ENCODE measurements at regions not wholly inside any gene's neighbourhood (a gene's known extent, or its start where the extent isn't known, plus 50 kb on each side); places are given as distances from the start of the nearest gene placed in this dataset.
"Not testable (repeated sequence)": the region's sequence is repeated elsewhere in the genome, so short reads cannot be mapped to it uniquely, and the experiment has no call there.

- no peaks in the 10 kb centered on the region for H3K27me3 Mint-ChIP-seq
These were observed 1099.5 kb upstream of the INTU start for GRCh38 chr4:126533146-126533805.

DNA sequence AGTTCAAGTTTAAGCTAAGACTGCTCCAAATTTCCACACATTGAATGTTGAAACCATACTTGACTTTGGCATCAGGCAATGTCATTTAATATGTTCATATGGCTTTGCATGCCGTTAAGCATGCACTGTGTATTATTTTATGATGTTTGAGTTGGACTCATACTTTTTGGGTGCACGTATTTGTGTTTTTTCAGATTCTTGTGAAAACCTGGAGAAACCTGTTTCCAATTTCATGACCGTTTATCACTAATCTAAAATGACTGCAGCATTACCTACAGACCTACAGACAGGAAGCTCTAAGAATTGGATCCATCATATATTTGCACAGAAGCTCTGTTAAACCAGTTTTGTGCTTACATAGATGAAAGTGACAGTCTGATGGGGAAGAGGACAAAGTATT, 1093.0 kb upstream of the INTU start:
- Mint-ChIP-seq H3K36me3 (ENCODE audit: low read depth) (no peaks in the 10 kb centered on the region), H3K9me3 (peaks cover 7% of the 10 kb centered on the region), H3K4me3 (no peak overlapping the region), H3K4me1 (no peaks in the 10 kb centered on the region), H3K27ac (no peak overlapping the region), H3K27me3 (no peaks in the 10 kb centered on the region)
- no peak for ATAC-seq (replicated peaks)

More at GRCh38 chr4:126533146-126533805, 1099.5 kb upstream of the INTU start:
- Mint-ChIP-seq H3K4me1 (no peaks in the 10 kb centered on the region), H3K4me3 (no peak overlapping the region), H3K9me3 (peaks cover under 1% of the 10 kb centered on the region), H3K27ac (no peak overlapping the region), H3K36me3 (ENCODE audit: low read depth) (no peaks in the 10 kb centered on the region)
- ATAC-seq (replicated peaks), result no peak

DNA sequence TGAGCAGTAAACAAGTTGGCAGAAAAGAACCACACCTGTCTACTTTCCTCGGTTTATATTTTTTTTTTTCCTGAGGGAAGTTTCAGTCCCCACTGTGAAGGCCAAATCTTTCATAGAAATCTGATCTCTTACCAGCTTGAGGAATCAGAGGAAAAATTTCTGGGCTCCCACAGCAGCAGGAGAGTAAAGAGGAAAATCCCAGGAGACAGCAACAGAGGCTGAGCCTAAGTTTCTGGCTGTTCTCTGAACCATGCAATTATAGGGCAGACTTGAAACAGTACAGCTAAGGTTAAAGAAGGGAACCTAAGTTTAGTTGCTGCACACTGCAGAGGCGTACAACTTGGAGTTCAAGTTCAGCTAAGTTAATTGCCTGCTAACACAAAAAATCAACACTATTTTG, 1090.9 kb upstream of the INTU start:
- Mint-ChIP-seq H3K27ac (no peak overlapping the region), H3K4me1 (no peaks in the 10 kb centered on the region), H3K27me3 (no peaks in the 10 kb centered on the region), H3K36me3 (ENCODE audit: low read depth) (no peaks in the 10 kb centered on the region), H3K9me3 (peaks cover 7% of the 10 kb centered on the region), H3K4me3 (no peak overlapping the region)
- no peak for ATAC-seq (replicated peaks)

- H3K27ac Mint-ChIP-seq, result no peak overlapping the region
- H3K4me3 Mint-ChIP-seq, result no peak overlapping the region
- H3K9me3 Mint-ChIP-seq, result peaks cover 7% of the 10 kb centered on the region
- H3K36me3 Mint-ChIP-seq (ENCODE audit: low read depth), result no peaks in the 10 kb centered on the region
- H3K27me3 Mint-ChIP-seq, result no peaks in the 10 kb centered on the region
- H3K4me1 Mint-ChIP-seq, result no peaks in the 10 kb centered on the region
- ATAC-seq (replicated peaks), result no peak
These were observed 1088.5 kb upstream of the INTU start for GRCh38 chr4:126544276-126544675.

DNA sequence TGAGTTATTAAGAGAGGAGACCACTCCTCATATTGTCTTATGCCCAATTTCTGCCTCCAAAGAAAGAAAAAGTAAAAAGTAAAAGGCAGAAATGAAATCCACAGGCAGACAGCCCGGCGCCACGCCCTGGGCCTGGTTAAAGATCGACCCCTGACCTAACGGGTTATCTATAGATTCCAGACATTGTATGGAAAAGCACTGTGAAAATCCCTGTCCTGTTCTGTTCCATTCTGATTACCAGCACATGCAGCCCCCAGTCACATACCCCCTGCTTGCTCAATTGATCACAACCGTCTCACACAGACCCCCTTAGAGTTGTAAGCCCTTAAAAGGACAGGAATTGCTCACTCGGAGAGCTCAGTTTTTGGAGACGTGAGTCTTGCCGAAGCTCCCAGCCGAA, 1086.6 kb upstream of the INTU start:
- not testable (repeated sequence) for H3K36me3 Mint-ChIP-seq (ENCODE audit: low read depth); H3K9me3 Mint-ChIP-seq; H3K27me3 Mint-ChIP-seq; H3K4me1 Mint-ChIP-seq; H3K27ac Mint-ChIP-seq; ATAC-seq (replicated peaks); H3K4me3 Mint-ChIP-seq

GRCh38 chr4:126547352-126547751, 1085.4 kb upstream of the INTU start:
- Mint-ChIP-seq H3K27me3 (no peaks in the 10 kb centered on the region), H3K27ac (no peak overlapping the region), H3K36me3 (ENCODE audit: low read depth) (no peaks in the 10 kb centered on the region), H3K9me3 (peaks cover 3% of the 10 kb centered on the region), H3K4me1 (no peaks in the 10 kb centered on the region), H3K4me3 (no peak overlapping the region)
- ATAC-seq (replicated peaks), result no peak

DNA sequence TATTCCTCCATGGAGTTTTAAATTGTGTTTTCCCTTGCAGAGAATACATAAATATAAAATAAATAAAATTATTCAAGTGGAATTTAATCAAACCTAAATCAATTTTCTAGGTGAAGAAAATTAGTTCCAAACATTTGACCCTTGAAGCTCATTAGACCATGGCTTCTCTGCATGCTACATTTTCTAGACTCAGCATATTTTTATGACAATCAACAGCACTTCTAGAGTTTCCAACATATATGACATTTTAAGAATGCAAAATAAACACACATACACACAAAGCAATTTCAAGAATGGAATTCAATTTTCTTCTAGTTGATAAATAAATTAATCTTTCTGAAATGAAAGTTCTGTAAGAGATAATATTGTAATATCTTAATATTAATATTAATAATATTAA, 1083.9 kb upstream of the INTU start:
- H3K27me3 Mint-ChIP-seq, result no peaks in the 10 kb centered on the region
- H3K36me3 Mint-ChIP-seq (ENCODE audit: low read depth), result no peaks in the 10 kb centered on the region
- no peaks in the 10 kb centered on the region for H3K4me1 Mint-ChIP-seq
- H3K4me3 Mint-ChIP-seq, result no peak overlapping the region
- no peak overlapping the region for H3K27ac Mint-ChIP-seq
- H3K9me3 Mint-ChIP-seq, result peaks cover 3% of the 10 kb centered on the region
- ATAC-seq (replicated peaks), result no peak

DNA sequence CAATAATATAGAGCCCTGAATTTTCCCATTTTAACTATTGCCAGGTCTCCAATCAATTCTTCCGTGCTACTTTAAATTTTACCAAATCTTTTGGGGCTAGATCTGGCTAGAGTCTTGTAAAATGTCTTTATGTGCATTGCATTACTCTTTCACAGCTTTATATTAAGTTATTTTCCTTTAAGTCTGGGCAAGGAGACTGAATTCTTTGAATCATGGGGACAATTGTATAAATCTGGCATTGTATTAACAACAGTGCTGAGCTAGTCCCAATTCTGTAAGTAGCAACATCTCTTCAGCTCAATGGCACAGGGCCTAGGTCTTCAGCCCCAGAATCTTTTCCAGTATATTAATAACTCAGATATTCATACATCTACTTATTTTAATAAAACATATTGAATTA, 1080.4 kb upstream of the INTU start:
- no peak overlapping the region for H3K27ac Mint-ChIP-seq
- ATAC-seq (replicated peaks), result no peak
- no peaks in the 10 kb centered on the region for H3K4me1 Mint-ChIP-seq
- H3K4me3 Mint-ChIP-seq, result no peak overlapping the region
- H3K9me3 Mint-ChIP-seq, result peaks cover 5% of the 10 kb centered on the region
- no peaks in the 10 kb centered on the region for H3K27me3 Mint-ChIP-seq
- H3K36me3 Mint-ChIP-seq (ENCODE audit: low read depth), result no peaks in the 10 kb centered on the region

- Mint-ChIP-seq H3K27ac (no peak overlapping the region), H3K27me3 (no peaks in the 10 kb centered on the region), H3K4me1 (no peaks in the 10 kb centered on the region), H3K4me3 (no peak overlapping the region), H3K36me3 (ENCODE audit: low read depth) (no peaks in the 10 kb centered on the region), H3K9me3 (peaks cover 5% of the 10 kb centered on the region)
- ATAC-seq (replicated peaks), result no peak
These were observed 1079.5 kb upstream of the INTU start for GRCh38 chr4:126553248-126553647.

- H3K4me3 Mint-ChIP-seq, result no peak overlapping the region
- no peaks in the 10 kb centered on the region for H3K4me1 Mint-ChIP-seq
- H3K27ac Mint-ChIP-seq, result no peak overlapping the region
- peaks cover 8% of the 10 kb centered on the region for H3K9me3 Mint-ChIP-seq
- H3K27me3 Mint-ChIP-seq, result no peaks in the 10 kb centered on the region
- ATAC-seq (replicated peaks), result no peak
- no peaks in the 10 kb centered on the region for H3K36me3 Mint-ChIP-seq (ENCODE audit: low read depth)
These were observed 1074.2 kb upstream of the INTU start for GRCh38 chr4:126558596-126558995.

GRCh38 chr4:126559961-126560360, 1072.8 kb upstream of the INTU start:
- no peaks in the 10 kb centered on the region for H3K27me3 Mint-ChIP-seq
- H3K4me3 Mint-ChIP-seq, result no peak overlapping the region
- H3K27ac Mint-ChIP-seq, result no peak overlapping the region
- ATAC-seq (replicated peaks), result no peak
- H3K36me3 Mint-ChIP-seq (ENCODE audit: low read depth), result no peaks in the 10 kb centered on the region
- H3K4me1 Mint-ChIP-seq, result no peaks in the 10 kb centered on the region
- H3K9me3 Mint-ChIP-seq, result peaks cover 7% of the 10 kb centered on the region

DNA sequence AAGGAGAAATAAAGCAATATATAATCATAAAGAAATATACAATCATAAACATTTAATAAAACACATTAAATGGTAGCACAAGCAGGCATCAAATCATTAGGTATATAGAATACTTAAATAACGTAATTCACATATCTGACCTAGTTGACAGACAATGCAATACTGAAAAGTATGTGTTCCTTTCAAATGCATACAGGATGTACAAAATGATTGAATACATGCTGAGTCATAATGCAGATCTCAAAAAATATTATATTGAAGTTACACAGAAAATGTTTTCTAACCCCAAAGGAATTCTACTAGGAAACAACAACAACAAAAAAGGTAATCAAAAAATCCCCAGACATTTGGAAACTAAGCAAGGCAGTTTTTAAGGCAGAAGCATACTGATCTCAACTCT, 1072.0 kb upstream of the INTU start:
- Mint-ChIP-seq H3K36me3 (ENCODE audit: low read depth) (no peaks in the 10 kb centered on the region), H3K4me1 (no peaks in the 10 kb centered on the region), H3K27me3 (no peaks in the 10 kb centered on the region), H3K4me3 (no peak overlapping the region), H3K9me3 (peaks cover 11% of the 10 kb centered on the region), H3K27ac (no peak overlapping the region)
- no peak for ATAC-seq (replicated peaks)

GRCh38 chr4:126563389-126563788, 1069.4 kb upstream of the INTU start:
- no peak for ATAC-seq (replicated peaks)

DNA sequence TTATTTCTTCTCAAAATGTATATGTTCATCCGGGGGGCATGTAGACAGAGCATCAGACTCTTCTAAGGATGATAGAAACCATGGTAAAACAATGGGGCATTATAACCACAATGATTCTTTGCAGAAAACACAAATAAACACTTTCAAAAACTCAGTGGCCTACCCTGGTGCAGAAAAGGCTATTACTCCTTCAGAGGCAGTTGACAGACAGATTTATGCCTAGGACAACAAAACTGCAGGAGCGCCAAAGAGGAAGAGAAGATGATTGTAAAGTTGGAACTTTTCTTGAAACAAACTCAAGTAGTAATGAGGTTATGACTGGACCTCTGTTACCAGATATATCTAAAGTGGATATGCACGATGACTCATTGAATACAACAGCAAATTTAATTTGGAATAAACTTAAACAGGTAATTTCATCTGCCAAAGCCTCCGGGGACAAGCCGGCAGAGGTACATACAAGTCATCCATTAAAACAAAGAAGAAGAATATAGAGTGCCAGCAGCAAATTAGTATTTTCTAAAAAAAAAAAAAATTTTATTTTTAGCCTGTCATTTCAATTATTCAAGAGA, 1068.4 kb upstream of the INTU start:
- H3K27me3 Mint-ChIP-seq, result no peaks in the 10 kb centered on the region
- no peaks in the 10 kb centered on the region for H3K4me1 Mint-ChIP-seq
- no peak overlapping the region for H3K27ac Mint-ChIP-seq
- no peaks in the 10 kb centered on the region for H3K36me3 Mint-ChIP-seq (ENCODE audit: low read depth)
- H3K9me3 Mint-ChIP-seq, result peaks cover 16% of the 10 kb centered on the region
- ATAC-seq (replicated peaks), result no peak
- no peak overlapping the region for H3K4me3 Mint-ChIP-seq

More at GRCh38 chr4:126563389-126563788, 1069.4 kb upstream of the INTU start:
- H3K4me1 Mint-ChIP-seq, result no peaks in the 10 kb centered on the region
- no peak overlapping the region for H3K4me3 Mint-ChIP-seq
- H3K27ac Mint-ChIP-seq, result no peak overlapping the region
- H3K27me3 Mint-ChIP-seq, result no peaks in the 10 kb centered on the region
- peaks cover 13% of the 10 kb centered on the region for H3K9me3 Mint-ChIP-seq
- H3K36me3 Mint-ChIP-seq (ENCODE audit: low read depth), result no peaks in the 10 kb centered on the region

GRCh38 chr4:126568652-126569570, 1063.8 kb upstream of the INTU start:
- Mint-ChIP-seq H3K27ac (no peak overlapping the region), H3K36me3 (ENCODE audit: low read depth) (no peaks in the 10 kb centered on the region), H3K4me3 (no peak overlapping the region), H3K4me1 (no peaks in the 10 kb centered on the region), H3K9me3 (peaks cover 13% of the 10 kb centered on the region), H3K27me3 (no peaks in the 10 kb centered on the region)
- no peak for ATAC-seq (replicated peaks)
